Neural progenitor cell (in vitro differentiated cells): ENCODE measurements at regions not wholly inside any gene's neighbourhood (a gene's known extent, or its start where the extent isn't known, plus 50 kb on each side); places are given as distances from the start of the nearest gene placed in this dataset.
A peak's percentile ranks its signal among the peaks of the same experiment; 100 is the strongest.

Source experiments
- DNase-seq: peaks from one replicate; pipeline ENCODE4 v3.0.0-alpha.2; 2016; ENCODE audit warnings: low spot score
- H2AFZ ChIP-seq: fragments of 200-600 bp; sonication (generic); replicated peaks from 2 replicates; pipeline ENCODE4 v1.6.1; 2016; ENCODE audit warnings: antibody characterized with exemption
- H3F3A ChIP-seq: fragments of 200-600 bp; sonication (generic); 2 replicates; pipeline ENCODE4 v1.6.1; 2016; ENCODE audit warnings: antibody characterized with exemption, low read depth
- H3K27ac ChIP-seq: fragments of 200-600 bp; sonication (generic); 2 replicates; pipeline ENCODE4 v1.5.1; 2016; ENCODE audit warnings: mild to moderate bottlenecking
- H3K27me3 ChIP-seq: fragments of 200-600 bp; sonication (generic); 2 replicates; pipeline ENCODE4 v1.6.1; 2016; ENCODE audit warnings: mild to moderate bottlenecking, moderate library complexity
- H3K36me3 ChIP-seq: fragments of 200-600 bp; sonication (generic); 2 replicates; pipeline ENCODE4 v1.5.1; 2016
- H3K4me1 ChIP-seq: fragments of 200-600 bp; sonication (generic); 2 replicates; pipeline ENCODE4 v1.6.1; 2016; ENCODE audit warnings: mixed run types
- H3K4me2 ChIP-seq: fragments of 200-600 bp; sonication (generic); 2 replicates; pipeline ENCODE4 v1.6.1; 2016
- H3K4me3 ChIP-seq: fragments of 200-600 bp; sonication (generic); 2 replicates; pipeline ENCODE4 v1.5.1; 2016
- H3K79me2 ChIP-seq: fragments of 200-600 bp; sonication (generic); 2 replicates; pipeline ENCODE4 v1.6.1; 2016; ENCODE audit warnings: low read depth
- H3K9ac ChIP-seq: fragments of 200-600 bp; sonication (generic); 2 replicates; pipeline ENCODE4 v1.6.1; 2016
- H3K9me3 ChIP-seq: fragments of 200-600 bp; sonication (generic); 2 replicates; pipeline ENCODE4 v1.5.1; 2016; ENCODE audit warnings: low read depth
- H4K20me1 ChIP-seq: fragments of 200-600 bp; sonication (generic); 2 replicates; pipeline ENCODE4 v1.6.1; 2016; ENCODE audit warnings: low read depth
- H3K27ac Mint-ChIP-seq: 3 replicates; pipeline ENCODE4 v1.8.0; 2021; ENCODE audit warnings: mixed read lengths
- H3K27me3 Mint-ChIP-seq: 2 replicates; pipeline ENCODE4 v1.8.0; 2022; ENCODE audit warnings: low read depth, mild to moderate bottlenecking, inconsistent platforms, moderate library complexity, mixed read lengths; ENCODE audit not compliant: insufficient read depth
- H3K36me3 Mint-ChIP-seq: 3 replicates; pipeline ENCODE4 v1.8.0; 2021; ENCODE audit warnings: mixed read lengths
- H3K4me1 Mint-ChIP-seq: 3 replicates; pipeline ENCODE4 v1.8.0; 2021; ENCODE audit warnings: mixed read lengths
- H3K4me3 Mint-ChIP-seq: 3 replicates; pipeline ENCODE4 v1.8.0; 2021; ENCODE audit warnings: mild to moderate bottlenecking, moderate library complexity, mixed read lengths
- H3K9me3 Mint-ChIP-seq: 3 replicates; pipeline ENCODE4 v1.8.0; 2020; ENCODE audit warnings: mixed read lengths
- EZH2 ChIP-seq: fragments of 200-600 bp; sonication (generic); IDR thresholded peaks from 2 replicates; pipeline ENCODE4 v1.6.1; 2017; ENCODE audit warnings: antibody characterized with exemption, mild to moderate bottlenecking, moderate library complexity
- EZH2phosphoT487 ChIP-seq: fragments of 200-600 bp; sonication (generic); IDR thresholded peaks from 2 replicates; pipeline ENCODE4 v1.6.1; 2017; ENCODE audit warnings: antibody characterized with exemption
- TF ChIP-seq, protein P1 (sequence below): fragments of 200-600 bp; sonication (generic); IDR thresholded peaks from 2 replicates; pipeline ENCODE4 v1.5.1; 2017; ENCODE audit warnings: antibody characterized with exemption, mild to moderate bottlenecking

DNA sequence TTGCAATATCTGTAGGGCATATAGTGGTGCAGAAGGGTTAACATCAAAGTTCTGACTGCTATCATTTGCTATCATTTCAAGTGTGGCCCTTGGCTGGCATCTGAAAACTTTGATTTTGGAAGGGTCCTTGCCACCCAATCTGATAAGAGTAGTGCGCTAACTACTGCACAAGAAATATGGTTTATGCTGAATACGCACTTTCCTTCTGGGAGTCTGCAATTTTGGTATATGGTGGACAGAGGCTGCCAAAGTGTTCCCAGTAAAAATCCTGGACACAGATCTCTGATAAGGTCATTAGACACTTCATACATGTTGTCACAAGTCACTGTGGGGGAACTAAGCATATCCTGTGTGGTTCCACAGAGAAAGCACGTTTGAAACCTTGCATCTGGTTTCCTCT, 461.6 kb upstream of the CDH11 start:
- Mint-ChIP-seq H3K4me1 (peaks cover 9% of the 10 kb centered on the region), H3K9me3 (no peaks in the 10 kb centered on the region), H3K27ac (no peak overlapping the region), H3K4me3 (no peak overlapping the region), H3K27me3 (peaks cover 2% of the 10 kb centered on the region), H3K36me3 (no peaks in the 10 kb centered on the region)
- Histone ChIP-seq H3K4me1 (peaks cover 14% of the 10 kb centered on the region), H3K36me3 (no peaks in the 10 kb centered on the region), H3K4me2 (no peak overlapping the region), H2AFZ (no peak overlapping the region), H3F3A (peaks cover 7% of the 10 kb centered on the region), H4K20me1 (no peaks in the 10 kb centered on the region), H3K9ac (no peak overlapping the region), H3K27me3 (no peaks in the 10 kb centered on the region), H3K27ac (no peak overlapping the region), H3K4me3 (no peak overlapping the region), H3K9me3 (no peaks in the 10 kb centered on the region), H3K79me2 (no peaks in the 10 kb centered on the region)
- TF ChIP-seq EZH2phosphoT487, result no peak
- DNase-seq, result no peak

DNA sequence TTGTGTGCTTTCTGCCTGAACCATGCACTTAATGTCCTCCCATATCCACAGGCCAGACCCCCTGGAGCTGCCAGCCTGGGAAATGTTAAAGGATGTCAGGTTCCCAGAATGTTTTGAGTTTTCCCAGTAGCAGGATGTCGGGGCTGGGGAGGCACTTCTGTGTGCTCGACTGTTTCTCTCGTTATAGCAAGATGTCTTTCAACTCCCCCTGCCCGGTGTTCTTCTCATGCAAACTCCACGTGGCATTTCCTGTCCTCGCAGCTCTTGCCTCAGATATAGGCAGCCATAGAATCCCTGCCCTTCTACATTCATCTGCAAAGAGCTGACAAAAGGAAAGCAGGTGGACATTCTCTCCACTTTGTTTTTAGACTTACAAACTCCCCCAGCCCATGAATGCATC, 457.2 kb upstream of the CDH11 start:
- H3K27ac Mint-ChIP-seq, result no peak overlapping the region
- Histone ChIP-seq H3K4me2 (no peak overlapping the region), H4K20me1 (no peaks in the 10 kb centered on the region), H3K27ac (no peak overlapping the region), H3F3A (peaks cover 7% of the 10 kb centered on the region), H3K27me3 (no peaks in the 10 kb centered on the region), H3K79me2 (no peaks in the 10 kb centered on the region), H2AFZ (peak overlapping the region; percentile 79), H3K4me1 (peaks cover 14% of the 10 kb centered on the region), H3K36me3 (no peaks in the 10 kb centered on the region), H3K9ac (no peak overlapping the region), H3K4me3 (no peak overlapping the region), H3K9me3 (no peaks in the 10 kb centered on the region)
- TF ChIP-seq, protein P1, sequence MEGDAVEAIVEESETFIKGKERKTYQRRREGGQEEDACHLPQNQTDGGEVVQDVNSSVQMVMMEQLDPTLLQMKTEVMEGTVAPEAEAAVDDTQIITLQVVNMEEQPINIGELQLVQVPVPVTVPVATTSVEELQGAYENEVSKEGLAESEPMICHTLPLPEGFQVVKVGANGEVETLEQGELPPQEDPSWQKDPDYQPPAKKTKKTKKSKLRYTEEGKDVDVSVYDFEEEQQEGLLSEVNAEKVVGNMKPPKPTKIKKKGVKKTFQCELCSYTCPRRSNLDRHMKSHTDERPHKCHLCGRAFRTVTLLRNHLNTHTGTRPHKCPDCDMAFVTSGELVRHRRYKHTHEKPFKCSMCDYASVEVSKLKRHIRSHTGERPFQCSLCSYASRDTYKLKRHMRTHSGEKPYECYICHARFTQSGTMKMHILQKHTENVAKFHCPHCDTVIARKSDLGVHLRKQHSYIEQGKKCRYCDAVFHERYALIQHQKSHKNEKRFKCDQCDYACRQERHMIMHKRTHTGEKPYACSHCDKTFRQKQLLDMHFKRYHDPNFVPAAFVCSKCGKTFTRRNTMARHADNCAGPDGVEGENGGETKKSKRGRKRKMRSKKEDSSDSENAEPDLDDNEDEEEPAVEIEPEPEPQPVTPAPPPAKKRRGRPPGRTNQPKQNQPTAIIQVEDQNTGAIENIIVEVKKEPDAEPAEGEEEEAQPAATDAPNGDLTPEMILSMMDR, result no peak
- TF ChIP-seq EZH2phosphoT487, result no peak
- TF ChIP-seq EZH2, result no peak
- H3K4me1 Mint-ChIP-seq, result peaks cover 14% of the 10 kb centered on the region
- H3K27me3 Mint-ChIP-seq, result peaks cover 8% of the 10 kb centered on the region
- no peaks in the 10 kb centered on the region for H3K9me3 Mint-ChIP-seq
- H3K4me3 Mint-ChIP-seq, result no peak overlapping the region
- peaks cover 2% of the 10 kb centered on the region for H3K36me3 Mint-ChIP-seq
- no peak for DNase-seq

DNA sequence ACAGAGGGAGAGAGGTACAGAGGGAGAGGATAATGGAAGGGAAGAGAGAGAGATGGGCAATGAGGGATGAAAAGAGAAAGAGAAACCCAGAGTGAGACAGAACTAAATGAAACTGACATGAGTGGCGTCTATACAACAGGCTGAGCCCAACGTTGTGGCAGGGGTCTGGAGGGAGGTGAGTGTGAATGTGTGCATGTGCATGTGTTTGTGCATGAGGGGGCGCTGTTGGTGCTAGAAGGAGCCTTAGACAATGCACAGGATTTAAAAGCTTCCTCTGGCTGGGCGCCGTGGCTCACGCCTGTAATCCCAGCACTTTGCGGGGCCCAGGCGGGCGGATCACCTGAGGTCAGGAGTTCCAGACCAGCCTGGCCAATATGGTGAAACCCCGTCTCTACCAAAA, 454.8 kb upstream of the CDH11 start:
- H3K9me3 ChIP-seq, result no peaks in the 10 kb centered on the region
- TF ChIP-seq, protein P1, result peak; percentile 52
- no peak for TF ChIP-seq EZH2
- no peak for TF ChIP-seq EZH2phosphoT487
- no peaks in the 10 kb centered on the region for H3K79me2 ChIP-seq
- H2AFZ ChIP-seq, result peak overlapping the region; percentile 20
- H3K9ac ChIP-seq, result no peak overlapping the region
- no peak overlapping the region for H3K27ac ChIP-seq
- no peaks in the 10 kb centered on the region for H3K27me3 ChIP-seq
- no peaks in the 10 kb centered on the region for H3K9me3 Mint-ChIP-seq
- peaks cover 9% of the 10 kb centered on the region for H3K4me1 ChIP-seq
- peaks cover 7% of the 10 kb centered on the region for H3F3A ChIP-seq
- H3K4me1 Mint-ChIP-seq, result peaks cover 14% of the 10 kb centered on the region
- no peak overlapping the region for H3K27ac Mint-ChIP-seq
- no peak overlapping the region for H3K4me3 ChIP-seq
- peaks cover 2% of the 10 kb centered on the region for H3K36me3 Mint-ChIP-seq
- H3K4me3 Mint-ChIP-seq, result no peak overlapping the region
- peak; percentile 70 for DNase-seq
- no peak overlapping the region for H3K4me2 ChIP-seq
- H3K27me3 Mint-ChIP-seq, result peaks cover 8% of the 10 kb centered on the region
- H4K20me1 ChIP-seq, result no peaks in the 10 kb centered on the region
- no peaks in the 10 kb centered on the region for H3K36me3 ChIP-seq

GRCh38 chr16:65576139-65576538, 454.3 kb upstream of the CDH11 start:
- no peak overlapping the region for H3K27ac ChIP-seq
- no peaks in the 10 kb centered on the region for H3K36me3 ChIP-seq
- Mint-ChIP-seq H3K36me3 (peaks cover 2% of the 10 kb centered on the region), H3K27me3 (peaks cover 8% of the 10 kb centered on the region), H3K27ac (no peak overlapping the region), H3K9me3 (peaks cover under 1% of the 10 kb centered on the region), H3K4me1 (peaks cover 14% of the 10 kb centered on the region), H3K4me3 (no peak overlapping the region)
- H3K9me3 ChIP-seq, result no peaks in the 10 kb centered on the region
- peak overlapping the region; percentile 20 for H2AFZ ChIP-seq
- no peaks in the 10 kb centered on the region for H3K27me3 ChIP-seq
- TF ChIP-seq EZH2phosphoT487 (no peak), EZH2 (no peak)
- TF ChIP-seq, protein P1, result no peak
- peaks cover 9% of the 10 kb centered on the region for H3K4me1 ChIP-seq
- H4K20me1 ChIP-seq, result no peaks in the 10 kb centered on the region
- peaks cover 7% of the 10 kb centered on the region for H3F3A ChIP-seq
- no peaks in the 10 kb centered on the region for H3K79me2 ChIP-seq
- no peak overlapping the region for H3K4me3 ChIP-seq
- no peak overlapping the region for H3K9ac ChIP-seq
- no peak overlapping the region for H3K4me2 ChIP-seq
- no peak for DNase-seq
